ENCODE measurements at regions not wholly inside any gene's neighbourhood (a gene's known extent, or its start where the extent isn't known, plus 50 kb on each side); places are given as distances from the start of the nearest gene placed in this dataset.

- no peak for TF ChIP-seq CTCF (IDR thresholded peaks at IDR 0.05)
- TF ChIP-seq EZH2 (IDR thresholded peaks at IDR 0.05; ENCODE audit: borderline replicate concordance, insufficient read depth, low read depth, low read length, poor library complexity, severe bottlenecking) = no peak
Observed at GRCh38 chr6:105897131-105897530, 189.0 kb upstream of the PRDM1 start.
